Smooth muscle cell (in vitro differentiated cells): ENCODE measurements at regions not wholly inside any gene's neighbourhood (a gene's known extent, or its start where the extent isn't known, plus 50 kb on each side); places are given as distances from the start of the nearest gene placed in this dataset.

Experiments
- DNase-seq: peaks from one replicate; lab custom pipeline; 2025; ENCODE audit not compliant: unreplicated experiment; lab: John Stamatoyannopoulos, UW
- H2AFZ ChIP-seq: fragments of 200-600 bp; sonication (generic); 2 replicates; pipeline ENCODE4 v1.6.0; 2016; ENCODE audit warnings: antibody characterized with exemption, low read depth, mild to moderate bottlenecking
- H3F3A ChIP-seq: fragments of 200-600 bp; sonication (generic); 2 replicates; pipeline ENCODE4 v1.6.0; 2017; ENCODE audit warnings: antibody characterized with exemption, low read depth
- H3K27ac ChIP-seq: fragments of 200-600 bp; sonication (generic); 2 replicates; pipeline ENCODE4 v1.5.1; 2016; ENCODE audit warnings: low read depth, mild to moderate bottlenecking
- H3K27me3 ChIP-seq: fragments of 200-600 bp; sonication (generic); 2 replicates; pipeline ENCODE4 v1.6.1; 2016; ENCODE audit warnings: low read depth, mild to moderate bottlenecking
- H3K36me3 ChIP-seq: fragments of 200-600 bp; sonication (generic); 2 replicates; pipeline ENCODE4 v1.5.1; 2016; ENCODE audit warnings: low read depth
- H3K4me1 ChIP-seq: fragments of 200-600 bp; sonication (generic); 2 replicates; pipeline ENCODE4 v1.5.1; 2016; ENCODE audit warnings: low read depth
- H3K4me2 ChIP-seq: fragments of 200-600 bp; sonication (generic); 2 replicates; pipeline ENCODE4 v1.6.0; 2016; ENCODE audit warnings: mild to moderate bottlenecking
- H3K4me3 ChIP-seq: fragments of 200-600 bp; sonication (generic); 2 replicates; pipeline ENCODE4 v1.5.1; 2016; ENCODE audit warnings: mild to moderate bottlenecking
- H3K79me2 ChIP-seq: fragments of 200-600 bp; sonication (generic); 2 replicates; pipeline ENCODE4 v1.6.0; 2016; ENCODE audit warnings: low read depth, mild to moderate bottlenecking
- H3K9ac ChIP-seq: fragments of 200-600 bp; sonication (generic); 2 replicates; pipeline ENCODE4 v1.6.0; 2016; ENCODE audit warnings: low read depth
- H3K9me3 ChIP-seq: fragments of 200-600 bp; sonication (generic); replicated peaks from 2 replicates; pipeline ENCODE4 v1.5.1; 2016; ENCODE audit warnings: low read depth
- H4K20me1 ChIP-seq: fragments of 200-600 bp; sonication (generic); 2 replicates; pipeline ENCODE4 v1.6.0; 2016; ENCODE audit warnings: low read depth
- WGBS: methylation state at CpG from one replicate; pipeline ENCODE4 v1.1.7; 2016; ENCODE audit warnings: low lambda C conversion rate; 5-methylcytosine and 5-hydroxymethylcytosine counted together
- TF ChIP-seq, protein P1 (sequence below): fragments of 200-600 bp; sonication (generic); IDR thresholded peaks from 2 replicates; pipeline ENCODE4 v1.5.1; 2017; ENCODE audit warnings: borderline replicate concordance, mild to moderate bottlenecking, antibody characterized with exemption; ENCODE audit not compliant: insufficient read depth, poor library complexity, severe bottlenecking

GRCh38 chr3:168926426-168926825 is 737.1 kb downstream of the MECOM start:
- Histone ChIP-seq H3K9ac (no peak overlapping the region), H3K36me3 (no peaks in the 10 kb centered on the region), H3K4me1 (no peaks in the 10 kb centered on the region), H3K4me3 (no peak overlapping the region), H3K79me2 (no peaks in the 10 kb centered on the region), H3F3A (no peaks in the 10 kb centered on the region), H2AFZ (no peak overlapping the region), H3K27me3 (no peaks in the 10 kb centered on the region), H4K20me1 (no peaks in the 10 kb centered on the region), H3K27ac (no peak overlapping the region), H3K4me2 (no peak overlapping the region), H3K9me3 (no peaks in the 10 kb centered on the region)
- TF ChIP-seq, protein P1, sequence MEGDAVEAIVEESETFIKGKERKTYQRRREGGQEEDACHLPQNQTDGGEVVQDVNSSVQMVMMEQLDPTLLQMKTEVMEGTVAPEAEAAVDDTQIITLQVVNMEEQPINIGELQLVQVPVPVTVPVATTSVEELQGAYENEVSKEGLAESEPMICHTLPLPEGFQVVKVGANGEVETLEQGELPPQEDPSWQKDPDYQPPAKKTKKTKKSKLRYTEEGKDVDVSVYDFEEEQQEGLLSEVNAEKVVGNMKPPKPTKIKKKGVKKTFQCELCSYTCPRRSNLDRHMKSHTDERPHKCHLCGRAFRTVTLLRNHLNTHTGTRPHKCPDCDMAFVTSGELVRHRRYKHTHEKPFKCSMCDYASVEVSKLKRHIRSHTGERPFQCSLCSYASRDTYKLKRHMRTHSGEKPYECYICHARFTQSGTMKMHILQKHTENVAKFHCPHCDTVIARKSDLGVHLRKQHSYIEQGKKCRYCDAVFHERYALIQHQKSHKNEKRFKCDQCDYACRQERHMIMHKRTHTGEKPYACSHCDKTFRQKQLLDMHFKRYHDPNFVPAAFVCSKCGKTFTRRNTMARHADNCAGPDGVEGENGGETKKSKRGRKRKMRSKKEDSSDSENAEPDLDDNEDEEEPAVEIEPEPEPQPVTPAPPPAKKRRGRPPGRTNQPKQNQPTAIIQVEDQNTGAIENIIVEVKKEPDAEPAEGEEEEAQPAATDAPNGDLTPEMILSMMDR, result no peak
- DNase-seq, result no peak
- 0% methylated on average over 1 of the region's 1 CpG for WGBS

GRCh38 chr3:168925568-168925967 is 737.9 kb downstream of the MECOM start:
- Histone ChIP-seq H3F3A (no peaks in the 10 kb centered on the region), H3K4me3 (no peak overlapping the region), H3K9me3 (no peaks in the 10 kb centered on the region), H3K4me1 (no peaks in the 10 kb centered on the region), H3K27me3 (no peaks in the 10 kb centered on the region), H3K9ac (no peak overlapping the region), H3K79me2 (no peaks in the 10 kb centered on the region), H4K20me1 (no peaks in the 10 kb centered on the region), H3K4me2 (no peak overlapping the region), H3K27ac (no peak overlapping the region), H3K36me3 (no peaks in the 10 kb centered on the region), H2AFZ (no peak overlapping the region)
- no peak for DNase-seq
- TF ChIP-seq, protein P1, result no peak
- WGBS, result 88% methylated on average over 1 of the region's 1 CpG

DNA sequence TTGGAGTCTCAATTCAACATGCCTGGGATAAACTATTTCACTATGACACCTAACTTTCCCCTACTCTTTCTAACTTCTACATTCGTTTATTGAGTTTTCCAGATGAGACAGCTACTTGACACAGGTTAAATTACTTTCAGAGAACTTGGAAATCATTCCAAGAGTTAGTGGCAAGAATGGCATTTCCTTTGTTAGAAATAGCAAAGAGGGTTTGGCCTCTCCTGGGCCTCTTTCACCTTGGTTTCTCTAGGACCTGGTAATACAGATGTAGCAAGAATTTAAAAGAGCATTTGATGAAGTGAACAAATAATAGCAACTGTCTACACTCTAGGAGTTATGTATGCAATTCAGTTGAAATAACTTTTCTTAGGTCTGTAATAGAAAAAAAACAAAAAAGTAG is 748.9 kb downstream of the MECOM start:
- Histone ChIP-seq H3K4me2 (no peak overlapping the region), H3K27me3 (no peaks in the 10 kb centered on the region), H3K36me3 (no peaks in the 10 kb centered on the region), H2AFZ (no peak overlapping the region), H3K4me3 (no peak overlapping the region), H3F3A (no peaks in the 10 kb centered on the region), H3K9ac (no peak overlapping the region), H3K9me3 (no peaks in the 10 kb centered on the region), H4K20me1 (no peaks in the 10 kb centered on the region), H3K27ac (no peak overlapping the region), H3K4me1 (no peaks in the 10 kb centered on the region), H3K79me2 (no peaks in the 10 kb centered on the region)
- 57% methylated on average over 1 of the region's 1 CpG for WGBS
- DNase-seq, result no peak
- TF ChIP-seq, protein P1, result no peak

DNA sequence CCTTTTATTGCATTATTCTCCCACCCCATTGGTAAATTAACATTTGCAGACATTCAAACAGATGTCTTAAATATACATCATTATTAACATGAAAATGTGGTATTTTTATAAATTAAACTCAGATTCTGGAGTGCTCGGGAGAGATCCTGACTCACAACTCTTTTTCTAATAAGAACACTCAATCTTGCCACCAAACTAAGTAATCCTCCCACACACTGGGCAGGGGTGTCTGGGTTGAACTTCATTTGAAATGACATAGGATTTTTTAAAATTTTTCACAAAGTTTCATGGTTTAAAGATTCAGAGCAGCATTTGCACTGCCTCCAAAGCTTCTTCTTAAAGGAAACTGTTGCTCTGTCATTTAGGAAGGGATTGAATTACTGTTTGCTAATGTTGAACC is 754.3 kb downstream of the MECOM start:
- Histone ChIP-seq H4K20me1 (no peaks in the 10 kb centered on the region), H2AFZ (no peak overlapping the region), H3K4me3 (no peak overlapping the region), H3F3A (no peaks in the 10 kb centered on the region), H3K4me2 (no peak overlapping the region), H3K27ac (no peak overlapping the region), H3K27me3 (no peaks in the 10 kb centered on the region), H3K9me3 (no peaks in the 10 kb centered on the region), H3K36me3 (no peaks in the 10 kb centered on the region), H3K9ac (no peak overlapping the region), H3K79me2 (no peaks in the 10 kb centered on the region), H3K4me1 (no peaks in the 10 kb centered on the region)
- 60% methylated on average over 1 of the region's 1 CpG for WGBS
- TF ChIP-seq, protein P1, result no peak
- DNase-seq, result no peak
